Adrenal gland (tissue), 9 donors: ENCODE measurements at regions not wholly inside any gene's neighbourhood (a gene's known extent, or its start where the extent isn't known, plus 50 kb on each side); places are given as distances from the start of the nearest gene placed in this dataset.

Experiments used
- DNase-seq, 7 donors: peaks; one replicate each; pipeline ENCODE4 v3.0.0-alpha.2; 2019 to 2020
- H3K27ac ChIP-seq, 5 donors: fragments of 200-600 bp; sonication (generic) in 4 of 5; 1 replicate in 3 of 5; 2 replicates in 2 of 5; pipeline versions ENCODE4 v1.5.1 to v1.8.0; 2016 to 2020; ENCODE audit warnings: mild to moderate bottlenecking in 1 of 5
- H3K27me3 ChIP-seq: fragments of 200-600 bp; 2 replicates; pipeline ENCODE4 v1.8.0; 2021
- H3K36me3 ChIP-seq, 2 donors: fragments of 200-600 bp; replicated peaks in 1 of 2; 1 replicate in 1 of 2; 2 replicates in 1 of 2; pipeline versions ENCODE4 v1.5.1 to v1.8.0; 2018 to 2022
- H3K4me1 ChIP-seq, 2 donors: fragments of 200-600 bp; replicated peaks in 1 of 2; 1 replicate in 1 of 2; 2 replicates in 1 of 2; pipeline versions ENCODE4 v1.5.1 to v1.8.0; 2018 to 2021
- H3K4me3 ChIP-seq, 4 donors: fragments of 200-600 bp; sonication (generic) in 3 of 4; one replicate each; pipeline ENCODE4 v1.5.1; 2016 to 2018
- H3K9me3 ChIP-seq, 3 donors: fragments of 200-600 bp; sonication (generic) in 1 of 3; replicated peaks in 1 of 3; 1 replicate in 2 of 3; 2 replicates in 1 of 3; pipeline versions ENCODE4 v1.5.1 to v1.8.0; 2016 to 2021
- POLR2A ChIP-seq, 2 donors: fragments of 450-650 bp; IDR thresholded peaks; one replicate each; pipeline ENCODE4 v1.6.1; 2017; ENCODE audit warnings: antibody characterized with exemption in 2 of 2, mild to moderate bottlenecking in 2 of 2, moderate library complexity in 1 of 2
- WGBS, 4 donors: extraction: QIAGEN DNeasy Blood & Tissue Kit in 2 of 4; methylation state at CpG; one replicate each; pipeline versions ENCODE4 v1.1.5 to v1.1.7; 2013 to 2017; 5-methylcytosine and 5-hydroxymethylcytosine counted together
- intact Hi-C, 2 donors: fragments of 100-400 bp; cut with DNase I; formaldehyde crosslinking; loops; one replicate each; pipeline versions ENCODE4 v1.14.1 to v1.15.0; 2022 to 2023
- TF ChIP-seq, protein P1 (sequence below), 6 experiments: fragments of 450-650 bp in 4 of 6; fragments of 200-600 bp in 2 of 6; sonication (generic) in 1 of 6; IDR thresholded peaks; 1 replicate in 5 of 6; 2 replicates in 1 of 6; pipeline versions ENCODE4 v1.5.1 to v1.8.0; 2016 to 2021; ENCODE audit warnings: antibody characterized with exemption in 6 of 6, mild to moderate bottlenecking in 2 of 6, moderate library complexity in 1 of 6
- donor health status: healthy with polysubstance abuse.
- donor health status: Bipolar disorder and iron deficiency.
- donor health status: DM: yes; HTN: yes; CAD: no.
- donor health status: DM: no; HTN: no; CAD: no.
- donor health status: DM: no; HTN: no; CAD: no.

DNA sequence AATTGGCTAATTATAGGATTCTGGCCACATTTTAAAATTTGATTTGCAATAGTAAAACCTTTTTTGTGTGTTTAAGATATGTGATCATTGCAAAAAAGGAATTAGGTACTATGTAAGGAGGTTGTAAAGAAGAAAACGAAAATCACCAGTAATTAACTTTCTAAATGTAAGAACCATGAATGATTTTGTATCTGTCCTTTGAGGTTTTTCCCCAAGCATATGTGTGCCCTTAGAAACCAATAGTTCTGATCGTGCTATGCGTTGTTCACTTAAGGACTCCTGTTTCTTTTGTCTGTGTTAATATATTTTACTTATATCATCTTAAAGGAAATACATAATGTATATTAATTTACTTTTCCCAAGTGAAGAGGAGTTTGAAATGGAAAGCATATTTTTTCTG, 410.2 kb downstream of the PSAT1 start:
- Histone ChIP-seq H3K27me3 (no peaks in the 10 kb centered on the region), H3K9me3 (no peaks in the 10 kb centered on the region), H3K4me3 (no peak overlapping the region), H3K36me3 (no peaks in the 10 kb centered on the region), H3K4me1 (no peaks in the 10 kb centered on the region), H3K27ac (no peak overlapping the region)
- DNase-seq = no peak
- intact Hi-C loops = no loop called here
- TF ChIP-seq, protein P1, sequence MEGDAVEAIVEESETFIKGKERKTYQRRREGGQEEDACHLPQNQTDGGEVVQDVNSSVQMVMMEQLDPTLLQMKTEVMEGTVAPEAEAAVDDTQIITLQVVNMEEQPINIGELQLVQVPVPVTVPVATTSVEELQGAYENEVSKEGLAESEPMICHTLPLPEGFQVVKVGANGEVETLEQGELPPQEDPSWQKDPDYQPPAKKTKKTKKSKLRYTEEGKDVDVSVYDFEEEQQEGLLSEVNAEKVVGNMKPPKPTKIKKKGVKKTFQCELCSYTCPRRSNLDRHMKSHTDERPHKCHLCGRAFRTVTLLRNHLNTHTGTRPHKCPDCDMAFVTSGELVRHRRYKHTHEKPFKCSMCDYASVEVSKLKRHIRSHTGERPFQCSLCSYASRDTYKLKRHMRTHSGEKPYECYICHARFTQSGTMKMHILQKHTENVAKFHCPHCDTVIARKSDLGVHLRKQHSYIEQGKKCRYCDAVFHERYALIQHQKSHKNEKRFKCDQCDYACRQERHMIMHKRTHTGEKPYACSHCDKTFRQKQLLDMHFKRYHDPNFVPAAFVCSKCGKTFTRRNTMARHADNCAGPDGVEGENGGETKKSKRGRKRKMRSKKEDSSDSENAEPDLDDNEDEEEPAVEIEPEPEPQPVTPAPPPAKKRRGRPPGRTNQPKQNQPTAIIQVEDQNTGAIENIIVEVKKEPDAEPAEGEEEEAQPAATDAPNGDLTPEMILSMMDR (IDR thresholded peaks at IDR 0.05) = no peak
- TF ChIP-seq POLR2A (IDR thresholded peaks at IDR 0.05) = no peak
- 65 to 71% (median 69%) methylated on average over 3 of the region's 3 CpGs for WGBS, 4 donors

DNA sequence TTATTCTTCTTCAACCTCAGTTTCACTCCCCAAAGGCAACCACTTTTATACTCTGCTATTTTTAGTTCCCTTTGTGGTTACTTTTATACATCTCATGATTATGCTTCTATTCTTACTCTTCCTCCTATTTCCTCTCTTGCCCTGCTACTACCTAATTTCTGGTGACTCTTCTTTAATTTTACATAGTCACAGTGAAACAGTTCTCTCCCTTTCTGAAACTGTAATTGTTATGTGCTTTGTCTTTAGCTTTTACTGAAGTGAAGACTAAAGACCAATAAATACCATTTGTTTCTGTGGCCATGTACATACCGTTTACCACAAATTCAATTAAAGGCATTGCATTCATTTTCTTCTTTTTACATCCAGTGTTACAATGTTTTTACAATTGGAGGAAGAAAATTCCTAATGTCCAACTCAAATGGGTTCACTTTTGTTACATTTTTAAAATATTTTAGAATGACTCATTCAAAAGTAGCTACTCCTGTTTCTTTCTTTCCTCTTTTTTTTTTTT, 410.6 kb downstream of the PSAT1 start:
- intact Hi-C loops = no loop called here
- H3K36me3 ChIP-seq = no peaks in the 10 kb centered on the region
- TF ChIP-seq, protein P1 (IDR thresholded peaks at IDR 0.05) = no peak
- TF ChIP-seq POLR2A (IDR thresholded peaks at IDR 0.05) = no peak
- no peaks in the 10 kb centered on the region for H3K4me1 ChIP-seq
- H3K4me3 ChIP-seq = no peak overlapping the region
- WGBS, 4 donors = 41 to 54% (median 47%) methylated on average over 1 of the region's 1 CpG
- H3K9me3 ChIP-seq = no peaks in the 10 kb centered on the region
- no peaks in the 10 kb centered on the region for H3K27me3 ChIP-seq
- DNase-seq = no peak
- H3K27ac ChIP-seq = no peak overlapping the region

DNA sequence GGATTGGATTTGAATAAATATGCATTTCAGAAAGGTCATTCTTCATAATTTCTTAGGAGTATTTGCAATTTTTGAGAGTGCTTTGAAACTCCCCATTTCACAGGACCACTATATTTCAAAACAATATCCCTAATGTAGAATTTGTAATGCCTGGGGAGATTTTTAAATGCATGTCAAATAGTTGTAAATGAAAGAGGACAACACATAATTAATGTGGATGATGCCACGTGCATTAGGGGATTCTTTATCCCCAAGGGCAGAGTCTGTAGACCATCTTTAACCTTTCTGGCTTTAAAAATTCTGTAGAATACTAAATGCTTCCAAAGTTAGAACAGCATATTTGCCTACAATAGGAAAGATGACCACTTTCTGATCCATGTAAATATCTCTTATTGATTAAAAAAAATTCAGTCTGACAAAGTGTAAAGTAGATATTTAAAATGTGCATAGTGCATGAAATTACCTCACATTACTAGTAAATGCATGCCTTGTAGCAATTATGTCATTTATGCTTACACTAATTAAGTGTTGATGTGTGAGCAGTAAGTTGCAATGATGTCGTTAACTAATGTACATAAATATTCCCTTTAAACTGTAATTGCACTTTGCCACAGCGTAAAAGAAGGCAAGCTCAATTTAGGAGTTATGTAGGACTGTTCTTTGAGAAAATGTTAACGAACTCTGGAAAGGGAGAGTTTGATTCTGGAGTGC, 416.1 kb downstream of the PSAT1 start:
- no peak for DNase-seq
- WGBS, 4 donors = 60 to 74% (median 65%) methylated on average over 4 of the region's 4 CpGs
- Histone ChIP-seq H3K9me3 (no peaks in the 10 kb centered on the region), H3K36me3 (no peaks in the 10 kb centered on the region), H3K4me1 (no peaks in the 10 kb centered on the region), H3K27me3 (no peaks in the 10 kb centered on the region), H3K27ac (no peak overlapping the region), H3K4me3 (no peak overlapping the region)
- TF ChIP-seq, protein P1 (IDR thresholded peaks at IDR 0.05) = no peak
- intact Hi-C loops = no loop called here

DNA sequence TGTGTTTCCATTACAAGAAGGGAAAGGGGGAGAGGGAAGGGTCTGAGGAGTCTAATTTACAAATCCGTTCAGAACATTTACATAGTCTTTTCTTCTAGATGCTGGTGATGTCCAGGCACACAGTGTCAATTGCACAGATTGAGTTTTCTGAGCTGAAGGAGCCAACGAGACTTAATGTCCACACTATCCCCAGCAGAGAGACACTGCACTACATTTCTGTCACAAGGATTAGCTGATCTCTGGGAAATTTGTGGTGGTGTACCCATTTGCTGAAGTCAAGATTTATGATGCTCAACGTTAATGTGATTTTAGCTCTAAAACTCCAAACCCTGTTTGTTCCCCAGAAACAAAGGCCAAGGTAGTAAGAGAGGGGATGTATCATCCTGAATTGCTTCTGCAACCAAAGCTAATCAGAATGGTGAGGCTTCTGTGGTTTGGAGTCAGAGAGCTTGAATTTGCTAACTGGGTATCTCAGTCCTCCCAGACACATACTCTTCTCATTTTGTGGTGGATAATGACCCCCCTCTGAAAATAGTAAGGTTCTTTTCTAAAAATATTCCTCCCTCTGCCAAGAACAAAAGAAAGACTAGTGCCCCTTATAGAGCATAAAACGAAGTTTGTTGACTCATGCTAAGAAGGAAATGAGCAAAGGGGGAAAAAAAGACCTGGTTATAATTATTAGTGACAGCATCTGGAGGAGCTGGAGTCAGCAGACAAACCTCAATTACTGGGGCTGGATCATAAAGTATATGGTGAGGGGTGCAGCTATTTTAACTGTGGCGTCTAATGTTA, 416.9 kb downstream of the PSAT1 start:
- intact Hi-C loops = no loop called here
- Histone ChIP-seq H3K27ac (no peak overlapping the region), H3K27me3 (no peaks in the 10 kb centered on the region), H3K4me1 (no peaks in the 10 kb centered on the region), H3K36me3 (no peaks in the 10 kb centered on the region), H3K9me3 (no peaks in the 10 kb centered on the region), H3K4me3 (no peak overlapping the region)
- 43 to 53% (median 47%) methylated on average over 5 of the region's 5 CpGs for WGBS, 4 donors
- TF ChIP-seq, protein P1 (IDR thresholded peaks at IDR 0.05) = no peak
- no peak for TF ChIP-seq POLR2A (IDR thresholded peaks at IDR 0.05)
- DNase-seq = no peak
